CD8-positive, alpha-beta memory T cell (primary cell): ENCODE measurements at regions not wholly inside any gene's neighbourhood (a gene's known extent, or its start where the extent isn't known, plus 50 kb on each side); places are given as distances from the start of the nearest gene placed in this dataset.
"Not testable (repeated sequence)": the region's sequence is repeated elsewhere in the genome, so short reads cannot be mapped to it uniquely, and the experiment has no call there.

Experiments used
- CTCF ChIA-PET: fragments of 350-600 bp; sonication (Branson Sonifier 250); formaldehyde crosslinking; loops from one replicate; lab custom pipeline; 2021; ENCODE audit warnings: antibody characterized with exemption; lab: Charles Lee
- POLR2A ChIA-PET: fragments of 350-600 bp; sonication (Branson Sonifier 250); formaldehyde crosslinking; loops from one replicate; lab custom pipeline; 2021; ENCODE audit warnings: antibody characterized with exemption; lab: Charles Lee
- DNase-seq, 5 donors: peaks; one replicate each; pipeline versions ENCODE4 v3.0.0 to v3.0.0-alpha.2; 2020 to 2022; ENCODE audit warnings: mixed read lengths in 1 of 5
- H3K27ac ChIP-seq: one replicate; pipeline ENCODE4 v1.7.0; 2013; ENCODE audit warnings: low read depth, mild to moderate bottlenecking, low read length, moderate library complexity
- H3K27me3 ChIP-seq: 2 replicates; pipeline ENCODE4 v1.7.0; 2013; ENCODE audit warnings: low read length, mild to moderate bottlenecking; ENCODE audit not compliant: insufficient read depth, poor library complexity, severe bottlenecking
- H3K36me3 ChIP-seq: 2 replicates; pipeline ENCODE4 v1.7.0; 2013; ENCODE audit warnings: mild to moderate bottlenecking, low read length, moderate library complexity; ENCODE audit not compliant: insufficient read depth
- H3K4me1 ChIP-seq: 2 replicates; pipeline ENCODE4 v1.7.0; 2013; ENCODE audit warnings: mild to moderate bottlenecking, low read length, moderate library complexity; ENCODE audit not compliant: insufficient read depth
- H3K4me3 ChIP-seq: 2 replicates; pipeline ENCODE4 v1.7.0; 2013; ENCODE audit warnings: mild to moderate bottlenecking, low read length
- H3K9me3 ChIP-seq: 2 replicates; pipeline ENCODE4 v1.7.0; 2013; ENCODE audit warnings: mild to moderate bottlenecking, low read length
- H3K27ac Mint-ChIP-seq, 8 donors: one replicate each; pipeline ENCODE4 v1.8.0; 2020 to 2021; ENCODE audit warnings: mixed read lengths in 8 of 8, mild to moderate bottlenecking in 6 of 8, inconsistent platforms in 3 of 8, moderate library complexity in 3 of 8
- H3K27me3 Mint-ChIP-seq, 2 donors: one replicate each; pipeline ENCODE4 v1.8.0; 2020 to 2021; ENCODE audit warnings: mixed read lengths in 2 of 2, mild to moderate bottlenecking in 1 of 2, moderate library complexity in 1 of 2
- H3K36me3 Mint-ChIP-seq, 3 donors: one replicate each; pipeline ENCODE4 v1.8.0; 2020 to 2021; ENCODE audit warnings: mixed read lengths in 3 of 3, inconsistent platforms in 1 of 3, mild to moderate bottlenecking in 1 of 3
- H3K4me1 Mint-ChIP-seq, 3 donors: one replicate each; pipeline ENCODE4 v1.8.0; 2020 to 2021; ENCODE audit warnings: mixed read lengths in 3 of 3, inconsistent platforms in 1 of 3, mild to moderate bottlenecking in 1 of 3
- H3K4me3 Mint-ChIP-seq, 7 donors: one replicate each; pipeline ENCODE4 v1.8.0; 2020 to 2021; ENCODE audit warnings: mixed read lengths in 7 of 7, mild to moderate bottlenecking in 6 of 7, moderate library complexity in 4 of 7, inconsistent platforms in 2 of 7
- H3K9me3 Mint-ChIP-seq, 5 donors: one replicate each; pipeline ENCODE4 v1.8.0; 2020 to 2022; ENCODE audit warnings: mixed read lengths in 5 of 5, mild to moderate bottlenecking in 3 of 5, moderate library complexity in 2 of 5, inconsistent platforms in 1 of 5

DNA sequence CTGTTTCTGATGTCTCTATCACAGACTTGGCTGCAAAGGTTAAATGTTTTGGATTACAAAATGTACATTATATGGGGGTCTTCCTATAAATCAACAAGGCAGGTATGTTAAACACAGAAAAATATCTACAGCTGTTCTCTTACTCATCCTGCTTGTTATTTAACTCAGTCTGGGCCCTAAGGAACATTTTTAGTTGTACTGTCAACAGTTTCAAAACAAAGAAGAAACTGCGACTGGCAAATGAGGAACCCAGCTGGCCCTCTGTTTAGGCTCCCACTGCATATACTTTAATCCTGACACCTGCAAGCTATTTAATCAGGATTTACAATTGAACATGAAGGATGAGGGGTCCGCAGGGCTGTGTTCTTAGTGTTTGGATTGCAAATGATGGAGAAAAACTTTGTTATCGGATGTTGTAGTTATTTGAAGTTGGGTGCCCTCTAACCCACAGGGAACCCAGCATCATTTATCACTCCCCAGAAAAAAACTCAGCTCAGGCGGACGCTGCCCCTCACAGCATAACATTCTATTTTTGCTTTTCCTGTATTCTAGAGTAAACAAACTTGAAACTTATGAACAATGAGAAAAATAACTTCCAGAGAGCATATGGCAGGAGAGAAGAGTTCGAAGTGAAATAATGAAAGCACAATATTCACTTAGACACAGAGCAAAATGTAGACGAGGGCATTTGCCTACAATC is 91.2 kb downstream of the POLR2M start:
- ChIA-PET POLR2A (no interaction called here), CTCF (no interaction called here)
- no peaks in the 10 kb centered on the region for H3K27me3 ChIP-seq
- peaks cover 4 to 13% of the 10 kb centered on the region in 2 donors for H3K27me3 Mint-ChIP-seq
- no peaks in the 10 kb centered on the region for H3K4me1 ChIP-seq
- no peak overlapping the region for H3K4me3 ChIP-seq
- H3K36me3 ChIP-seq, result no peaks in the 10 kb centered on the region
- no peak overlapping the region for H3K4me3 Mint-ChIP-seq
- no peaks in the 10 kb centered on the region for H3K4me1 Mint-ChIP-seq
- no peak overlapping the region for H3K27ac ChIP-seq
- H3K9me3 Mint-ChIP-seq, result no peaks in the 10 kb centered on the region
- no peak overlapping the region for H3K27ac Mint-ChIP-seq
- no peaks in the 10 kb centered on the region for H3K9me3 ChIP-seq
- no peaks in the 10 kb centered on the region for H3K36me3 Mint-ChIP-seq
- DNase-seq, result no peak

DNA sequence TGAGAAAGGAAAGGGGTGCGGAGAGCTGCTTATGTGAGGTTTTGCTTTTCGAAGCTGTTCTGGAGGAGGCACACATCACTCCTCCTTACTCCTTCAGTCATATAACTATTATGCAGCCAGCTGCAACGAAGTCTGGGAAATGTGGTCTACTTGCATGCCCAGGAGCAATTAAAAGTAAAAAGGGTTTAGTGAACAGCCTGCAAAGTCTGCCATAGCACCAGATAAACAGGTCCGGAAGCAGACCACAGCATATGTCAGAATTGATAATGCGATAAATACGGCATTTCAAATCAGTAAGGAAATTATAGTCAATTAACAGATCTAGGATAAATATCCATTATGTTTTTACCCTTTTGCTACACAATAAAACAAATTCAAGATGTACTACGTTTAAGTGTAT is 99.5 kb downstream of the POLR2M start:
- Histone ChIP-seq H3K4me1 (no peaks in the 10 kb centered on the region), H3K27ac (no peak overlapping the region), H3K27me3 (no peaks in the 10 kb centered on the region), H3K36me3 (no peaks in the 10 kb centered on the region), H3K9me3 (no peaks in the 10 kb centered on the region), H3K4me3 (no peak overlapping the region)
- peaks cover 0 to 4% (median 2%) of the 10 kb centered on the region in 5 donors for H3K9me3 Mint-ChIP-seq
- H3K4me3 Mint-ChIP-seq, result no peak overlapping the region
- no peak for DNase-seq
- POLR2A ChIA-PET, result no interaction called here
- H3K27me3 Mint-ChIP-seq, result peaks cover 3 to 5% of the 10 kb centered on the region in 2 donors
- CTCF ChIA-PET, result no interaction called here
- no peak overlapping the region for H3K27ac Mint-ChIP-seq
- H3K4me1 Mint-ChIP-seq, result no peaks in the 10 kb centered on the region
- no peaks in the 10 kb centered on the region for H3K36me3 Mint-ChIP-seq

GRCh38 chr15:57809285-57809684 is 102.8 kb downstream of the POLR2M start:
- H3K4me1 ChIP-seq, H3K4me3 ChIP-seq, H3K36me3 Mint-ChIP-seq, POLR2A ChIA-PET, H3K9me3 ChIP-seq, DNase-seq, H3K4me3 Mint-ChIP-seq, CTCF ChIA-PET, H3K27ac ChIP-seq, H3K9me3 Mint-ChIP-seq, H3K36me3 ChIP-seq, H3K27me3 ChIP-seq, H3K27ac Mint-ChIP-seq, H3K4me1 Mint-ChIP-seq: not testable (repeated sequence)
- H3K27me3 Mint-ChIP-seq, result peaks cover 9 to 13% of the 10 kb centered on the region in 2 donors

DNA sequence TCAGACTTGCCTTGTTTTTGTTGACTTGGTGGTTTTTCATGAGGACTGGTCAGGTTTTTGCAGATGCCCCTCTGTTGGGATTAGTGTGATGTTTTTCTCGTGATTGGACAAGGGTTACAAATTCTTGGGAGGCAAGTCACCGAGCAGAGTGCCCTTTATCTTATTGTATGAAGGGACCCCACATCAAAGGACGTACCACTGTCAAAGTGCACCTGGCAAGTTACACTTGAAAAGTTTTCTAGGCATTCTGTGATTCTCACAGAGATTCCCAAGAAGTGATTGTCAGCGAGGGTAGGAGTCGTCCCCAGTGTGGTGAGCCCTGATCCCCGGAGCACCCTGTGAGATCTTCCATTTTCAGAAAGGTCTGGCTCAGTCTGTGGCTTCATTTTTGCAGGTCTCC is 110.1 kb downstream of the POLR2M start:
- Mint-ChIP-seq H3K4me1 (no peaks in the 10 kb centered on the region), H3K9me3 (peaks cover 0 to 2% (median 0%) of the 10 kb centered on the region in 5 donors), H3K27me3 (peaks cover 26 to 41% of the 10 kb centered on the region in 2 donors), H3K4me3 (no peak overlapping the region), H3K27ac (no peak overlapping the region), H3K36me3 (peaks cover 0 to 1% (median 0%) of the 10 kb centered on the region in 3 donors)
- Histone ChIP-seq H3K4me3 (no peak overlapping the region), H3K27me3 (no peaks in the 10 kb centered on the region), H3K9me3 (no peaks in the 10 kb centered on the region), H3K4me1 (no peaks in the 10 kb centered on the region), H3K27ac (no peak overlapping the region), H3K36me3 (no peaks in the 10 kb centered on the region)
- no peak for DNase-seq
- ChIA-PET POLR2A (no interaction called here), CTCF (no interaction called here)

GRCh38 chr15:57819646-57820045 is 113.1 kb downstream of the POLR2M start:
- H3K4me1 Mint-ChIP-seq, result no peaks in the 10 kb centered on the region
- ChIA-PET CTCF (no interaction called here), POLR2A (no interaction called here)
- Histone ChIP-seq H3K4me3 (no peak overlapping the region), H3K27ac (no peak overlapping the region), H3K9me3 (no peaks in the 10 kb centered on the region), H3K27me3 (no peaks in the 10 kb centered on the region), H3K36me3 (no peaks in the 10 kb centered on the region), H3K4me1 (no peaks in the 10 kb centered on the region)
- H3K27ac Mint-ChIP-seq, result no peak overlapping the region
- peaks cover 0 to 1% (median 0%) of the 10 kb centered on the region in 3 donors for H3K36me3 Mint-ChIP-seq
- H3K27me3 Mint-ChIP-seq, result peaks cover 18 to 47% of the 10 kb centered on the region in 2 donors
- peaks cover 0 to 2% (median 0%) of the 10 kb centered on the region in 5 donors for H3K9me3 Mint-ChIP-seq
- no peak overlapping the region for H3K4me3 Mint-ChIP-seq
- no peak for DNase-seq

DNA sequence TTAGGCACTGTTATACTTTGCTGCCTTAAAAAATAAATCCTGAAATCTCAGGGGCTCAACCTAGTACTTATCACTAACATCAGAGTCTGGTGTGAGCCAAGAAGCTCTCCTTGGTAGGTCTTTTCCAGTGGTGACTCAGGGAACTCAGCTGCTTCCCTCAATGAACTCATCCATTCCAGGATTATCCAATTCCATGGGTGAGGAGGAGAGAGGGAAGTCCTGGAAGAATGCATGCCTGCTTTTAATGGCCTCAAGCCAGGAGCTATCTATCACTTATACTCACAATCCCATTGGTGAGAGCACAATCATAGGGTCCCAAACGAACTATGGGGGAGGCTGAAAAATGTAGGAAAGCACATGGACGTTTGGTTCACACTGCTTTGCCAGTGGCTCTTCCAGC is 113.6 kb downstream of the POLR2M start:
- H3K9me3 ChIP-seq, result no peaks in the 10 kb centered on the region
- H3K9me3 Mint-ChIP-seq, result peaks cover 0 to 2% (median 0%) of the 10 kb centered on the region in 5 donors
- no peak overlapping the region for H3K27ac ChIP-seq
- H3K4me3 ChIP-seq, result no peak overlapping the region
- H3K27me3 Mint-ChIP-seq, result peaks cover 19 to 47% of the 10 kb centered on the region in 2 donors
- peaks cover 0 to 1% (median 0%) of the 10 kb centered on the region in 3 donors for H3K36me3 Mint-ChIP-seq
- no peak overlapping the region for H3K4me3 Mint-ChIP-seq
- no peak overlapping the region for H3K27ac Mint-ChIP-seq
- POLR2A ChIA-PET, result no interaction called here
- H3K27me3 ChIP-seq, result no peaks in the 10 kb centered on the region
- no peak for DNase-seq
- H3K36me3 ChIP-seq, result no peaks in the 10 kb centered on the region
- no peaks in the 10 kb centered on the region for H3K4me1 Mint-ChIP-seq
- CTCF ChIA-PET, result no interaction called here
- no peaks in the 10 kb centered on the region for H3K4me1 ChIP-seq

- Mint-ChIP-seq H3K36me3 (peaks cover 0 to 1% (median 0%) of the 10 kb centered on the region in 3 donors), H3K4me1 (no peaks in the 10 kb centered on the region), H3K4me3 (no peak overlapping the region), H3K27ac (no peak overlapping the region), H3K9me3 (peaks cover 0 to 2% (median 0%) of the 10 kb centered on the region in 5 donors), H3K27me3 (peaks cover 9 to 40% of the 10 kb centered on the region in 2 donors)
- H3K36me3 ChIP-seq, result no peaks in the 10 kb centered on the region
- H3K4me3 ChIP-seq, result no peak overlapping the region
- no peaks in the 10 kb centered on the region for H3K4me1 ChIP-seq
- no peaks in the 10 kb centered on the region for H3K9me3 ChIP-seq
- ChIA-PET POLR2A (no interaction called here), CTCF (no interaction called here)
- H3K27ac ChIP-seq, result no peak overlapping the region
- DNase-seq, result no peak
- H3K27me3 ChIP-seq, result no peaks in the 10 kb centered on the region
Measured at GRCh38 chr15:57821826-57822225, 115.3 kb downstream of the POLR2M start.

DNA sequence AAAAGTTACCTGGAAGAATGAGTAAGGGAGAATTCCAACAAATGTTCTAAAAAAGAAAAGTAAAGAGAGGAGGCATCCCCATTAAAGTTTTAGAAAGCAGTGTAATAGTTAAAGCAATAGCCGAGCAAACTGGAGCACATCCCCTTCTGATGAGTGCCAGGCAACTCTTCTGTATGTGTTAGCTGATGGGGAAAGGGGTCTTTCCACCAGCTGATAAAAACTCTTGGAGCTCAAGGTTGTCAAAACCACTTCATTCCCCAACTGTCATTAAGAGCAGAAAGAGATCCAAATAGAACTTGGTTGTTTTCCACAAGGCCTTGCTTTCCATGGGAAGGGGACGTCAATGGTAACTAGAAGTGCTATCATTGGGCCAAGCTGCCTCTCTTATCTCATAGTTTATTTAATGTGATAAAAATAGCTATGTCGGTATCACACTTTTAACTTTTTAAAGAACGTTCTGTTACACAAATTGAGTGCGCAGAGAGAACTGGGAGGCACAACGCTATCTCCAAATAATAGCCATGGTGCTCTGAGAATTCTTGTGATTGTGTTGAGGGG is 116.9 kb downstream of the POLR2M start:
- Histone ChIP-seq H3K36me3 (no peaks in the 10 kb centered on the region), H3K4me3 (no peak overlapping the region), H3K9me3 (no peaks in the 10 kb centered on the region), H3K4me1 (no peaks in the 10 kb centered on the region), H3K27ac (no peak overlapping the region), H3K27me3 (no peaks in the 10 kb centered on the region)
- H3K27me3 Mint-ChIP-seq, result peaks cover 11 to 42% of the 10 kb centered on the region in 2 donors
- H3K4me3 Mint-ChIP-seq, result no peak overlapping the region
- H3K4me1 Mint-ChIP-seq, result no peaks in the 10 kb centered on the region
- peaks cover 0 to 1% (median 0%) of the 10 kb centered on the region in 3 donors for H3K36me3 Mint-ChIP-seq
- CTCF ChIA-PET, result interaction anchor here (1.0 kb wide), 1 partner anchor 11 kb away, joined by 4 read pairs; no protein-coding TSS in a partner anchor
- DNase-seq, result no peak
- H3K9me3 Mint-ChIP-seq, result peaks cover 0 to 2% (median 0%) of the 10 kb centered on the region in 5 donors
- POLR2A ChIA-PET, result no interaction called here
- no peak overlapping the region for H3K27ac Mint-ChIP-seq
